CD4-positive, alpha-beta T cell treated with Interleukin-17A for 1 hour (primary cell): ENCODE measurements at regions not wholly inside any gene's neighbourhood (a gene's known extent, or its start where the extent isn't known, plus 50 kb on each side); places are given as distances from the start of the nearest gene placed in this dataset.

Source experiments
- DNase-seq: peaks from one replicate; pipeline ENCODE4 v3.0.0-alpha.2; 2020

- no peak for DNase-seq
Measured at GRCh38 chr18:42187611-42188380, 232.8 kb downstream of the PIK3C3 start.

DNA sequence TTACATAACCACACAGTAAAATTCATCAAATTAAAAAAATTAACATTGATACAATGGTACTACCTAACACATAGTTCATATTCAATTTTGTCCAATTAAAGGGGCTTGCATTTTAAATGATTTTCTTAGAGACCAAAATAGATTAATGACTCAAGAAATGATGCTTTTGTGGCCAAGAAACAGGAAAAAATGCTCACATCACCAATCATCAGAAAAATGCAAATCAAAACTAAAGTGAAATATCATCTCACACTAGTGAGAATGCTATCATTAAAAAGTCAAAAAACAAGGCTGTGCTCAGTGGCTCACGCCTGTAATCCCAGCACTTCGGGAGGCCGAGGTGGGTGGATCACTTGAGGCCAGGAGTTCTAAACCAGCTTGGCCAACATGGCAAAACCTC is 235.6 kb downstream of the PIK3C3 start:
- no peak for DNase-seq

DNA sequence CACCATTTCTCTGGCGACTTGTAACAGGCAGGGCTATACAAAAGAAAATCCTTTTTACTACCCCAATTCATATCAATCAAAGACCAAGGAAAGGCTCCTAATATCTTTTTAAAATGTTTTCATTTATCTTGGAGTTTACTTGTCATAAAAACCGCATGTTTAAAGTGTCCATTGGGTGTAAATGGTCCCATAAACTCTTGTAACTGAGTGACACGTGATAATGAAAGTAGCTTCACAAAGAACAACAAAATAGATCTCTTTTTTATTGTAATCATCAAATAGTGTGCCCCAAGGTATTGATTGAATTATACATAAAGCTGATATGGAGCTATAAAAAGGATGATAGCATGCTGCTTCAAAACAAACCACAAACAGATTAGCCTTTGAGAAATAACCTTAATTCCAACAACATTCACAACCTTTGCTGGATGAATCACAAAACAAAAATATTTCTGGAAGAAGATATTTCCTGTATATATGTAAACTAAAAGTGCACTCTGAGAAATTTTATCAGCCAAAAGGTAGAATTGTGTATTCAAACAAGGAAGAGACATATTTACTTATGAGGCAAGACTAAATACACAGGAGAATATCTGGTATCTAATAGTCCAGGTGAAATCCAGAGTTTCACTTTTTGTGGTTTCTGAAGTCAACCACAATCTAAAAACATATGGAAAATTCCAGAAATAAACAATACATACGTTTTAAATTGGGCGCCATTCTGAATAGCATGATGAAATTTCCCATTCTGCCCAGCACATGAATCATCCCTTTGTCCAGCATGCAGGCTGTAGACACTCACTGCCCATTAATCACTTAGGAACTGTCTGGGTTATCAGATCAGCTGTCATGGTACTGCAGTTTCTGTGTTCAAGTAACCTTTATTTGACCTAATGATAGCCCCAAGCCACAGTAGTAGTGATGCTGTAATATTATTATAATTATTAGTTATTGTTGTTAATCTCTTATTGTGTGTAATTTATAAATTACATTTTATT is 237.5 kb downstream of the PIK3C3 start:
- DNase-seq = no peak

DNA sequence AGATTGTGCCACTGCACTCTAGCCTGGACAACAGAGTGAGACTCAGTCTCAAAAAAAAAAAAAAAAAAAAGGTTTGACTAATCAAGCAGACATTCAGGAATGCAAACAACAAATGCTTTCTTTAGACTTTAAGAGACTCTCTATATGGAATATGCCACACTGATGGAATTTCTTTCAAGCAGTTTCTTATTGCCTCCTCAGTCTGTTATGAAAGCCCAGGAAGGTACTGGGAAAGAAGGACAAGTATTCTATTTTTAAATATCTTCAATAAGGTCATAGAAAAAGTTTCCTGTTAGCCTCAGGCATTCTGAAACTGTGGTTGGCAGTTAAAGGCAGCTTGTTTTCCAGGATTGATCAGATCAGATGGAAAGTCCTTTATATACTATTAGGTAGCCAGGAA is 241.6 kb downstream of the PIK3C3 start:
- DNase-seq = no peak

DNA sequence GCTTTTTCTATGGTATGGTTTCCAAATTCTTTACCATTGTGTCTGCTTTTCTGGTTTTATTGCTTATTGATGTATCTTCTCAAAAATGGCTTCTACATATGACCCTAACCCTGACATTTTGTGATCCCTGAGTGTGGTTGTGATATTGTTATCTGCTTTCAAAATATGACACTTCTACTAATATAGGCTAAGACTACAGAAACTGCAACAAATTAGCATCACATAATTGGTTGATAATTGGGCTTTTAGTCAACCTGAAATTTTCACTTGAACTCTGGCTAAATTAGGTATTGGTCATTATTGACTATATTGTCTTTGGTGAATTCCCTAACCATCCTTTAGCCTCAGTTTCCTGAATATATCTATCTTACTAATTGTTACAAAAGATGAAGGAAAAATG is 246.1 kb downstream of the PIK3C3 start:
- no peak for DNase-seq

GRCh38 chr18:42211201-42211600 is 256.2 kb downstream of the PIK3C3 start:
- no peak for DNase-seq

DNA sequence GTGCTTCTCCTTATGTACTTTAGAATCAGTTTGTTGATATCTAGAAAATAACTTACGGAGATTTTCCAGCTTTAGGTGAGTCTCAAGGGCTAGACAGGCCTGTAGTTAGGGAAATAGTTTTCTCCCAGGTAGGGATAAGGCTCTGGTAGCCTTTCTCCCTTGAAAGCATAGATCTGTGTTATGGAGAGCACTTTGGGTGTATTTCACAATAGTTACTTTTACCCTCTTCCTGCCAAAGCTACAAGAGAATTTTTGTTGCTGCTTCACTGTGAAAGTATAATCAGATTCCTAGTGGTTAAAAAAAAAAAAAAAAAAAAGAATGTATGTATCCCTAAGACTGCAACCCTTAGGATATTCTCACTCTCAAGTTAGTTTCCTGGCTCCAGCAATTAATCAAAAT is 267.5 kb downstream of the PIK3C3 start:
- DNase-seq = no peak

DNA sequence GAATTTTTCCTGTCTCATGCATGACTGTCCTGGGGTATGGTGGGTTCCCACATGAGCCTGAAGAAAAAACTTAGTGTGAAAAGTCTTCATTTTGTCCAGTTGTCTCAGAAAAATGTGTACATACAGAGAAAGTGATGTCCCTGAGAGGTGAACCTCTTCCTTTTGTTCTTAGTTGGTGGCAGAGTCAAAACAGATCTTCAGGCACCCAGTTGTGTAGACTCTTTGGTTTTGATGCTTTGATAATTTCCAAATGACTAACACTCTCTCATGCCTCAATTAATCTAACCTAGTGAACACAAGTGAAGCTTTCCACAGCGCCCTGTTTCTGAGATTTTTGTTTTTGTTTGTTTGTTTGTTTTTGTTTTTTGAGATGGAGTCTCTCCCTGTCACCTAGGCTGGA is 273.5 kb downstream of the PIK3C3 start:
- DNase-seq = no peak

GRCh38 chr18:42229211-42230210 is 274.5 kb downstream of the PIK3C3 start:
- no peak for DNase-seq

GRCh38 chr18:42230636-42231035 is 275.6 kb downstream of the PIK3C3 start:
- no peak for DNase-seq

GRCh38 chr18:42231284-42231683 is 276.2 kb downstream of the PIK3C3 start:
- DNase-seq = no peak

- DNase-seq = no peak
Measured at GRCh38 chr18:42231796-42232195, 276.8 kb downstream of the PIK3C3 start.

GRCh38 chr18:42233908-42234307 is 278.9 kb downstream of the PIK3C3 start:
- DNase-seq = no peak

DNA sequence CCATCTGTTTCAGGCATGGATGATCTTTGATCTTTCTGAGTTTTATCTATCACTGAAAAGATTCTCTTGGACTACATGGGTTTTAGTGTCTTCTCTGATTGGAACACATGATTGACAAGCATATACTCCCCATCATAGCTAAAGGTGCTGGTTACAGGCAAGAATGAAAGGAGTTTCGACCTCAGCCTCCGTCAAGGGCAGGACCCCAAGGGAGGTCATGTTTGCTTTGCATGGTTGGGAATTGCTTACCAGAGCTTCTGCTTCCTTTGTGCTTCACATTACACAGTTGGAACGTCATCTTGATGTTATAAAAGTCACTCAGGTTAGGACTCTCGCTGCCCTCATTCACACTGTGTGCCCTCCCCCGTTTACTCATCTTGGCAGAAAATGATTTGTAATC is 287.7 kb downstream of the PIK3C3 start:
- DNase-seq = no peak

DNA sequence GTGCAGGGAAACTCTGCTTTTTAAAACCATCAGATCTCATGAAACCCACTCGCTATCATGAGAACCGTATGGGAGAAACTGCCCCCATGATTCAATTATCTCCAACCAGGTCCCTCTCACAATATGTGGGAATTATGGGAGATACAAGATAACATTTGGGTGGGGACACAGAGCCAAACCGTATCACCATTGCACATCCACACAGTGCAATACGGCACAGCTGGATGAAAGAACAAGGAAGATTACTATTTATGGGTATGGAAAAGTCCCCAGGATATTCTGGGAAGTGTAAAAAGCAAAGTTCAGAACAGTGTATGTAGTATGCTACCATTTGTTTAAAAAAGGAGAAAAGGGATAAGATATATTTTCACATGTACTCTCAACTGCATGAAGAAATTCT is 290.1 kb downstream of the PIK3C3 start:
- no peak for DNase-seq

DNA sequence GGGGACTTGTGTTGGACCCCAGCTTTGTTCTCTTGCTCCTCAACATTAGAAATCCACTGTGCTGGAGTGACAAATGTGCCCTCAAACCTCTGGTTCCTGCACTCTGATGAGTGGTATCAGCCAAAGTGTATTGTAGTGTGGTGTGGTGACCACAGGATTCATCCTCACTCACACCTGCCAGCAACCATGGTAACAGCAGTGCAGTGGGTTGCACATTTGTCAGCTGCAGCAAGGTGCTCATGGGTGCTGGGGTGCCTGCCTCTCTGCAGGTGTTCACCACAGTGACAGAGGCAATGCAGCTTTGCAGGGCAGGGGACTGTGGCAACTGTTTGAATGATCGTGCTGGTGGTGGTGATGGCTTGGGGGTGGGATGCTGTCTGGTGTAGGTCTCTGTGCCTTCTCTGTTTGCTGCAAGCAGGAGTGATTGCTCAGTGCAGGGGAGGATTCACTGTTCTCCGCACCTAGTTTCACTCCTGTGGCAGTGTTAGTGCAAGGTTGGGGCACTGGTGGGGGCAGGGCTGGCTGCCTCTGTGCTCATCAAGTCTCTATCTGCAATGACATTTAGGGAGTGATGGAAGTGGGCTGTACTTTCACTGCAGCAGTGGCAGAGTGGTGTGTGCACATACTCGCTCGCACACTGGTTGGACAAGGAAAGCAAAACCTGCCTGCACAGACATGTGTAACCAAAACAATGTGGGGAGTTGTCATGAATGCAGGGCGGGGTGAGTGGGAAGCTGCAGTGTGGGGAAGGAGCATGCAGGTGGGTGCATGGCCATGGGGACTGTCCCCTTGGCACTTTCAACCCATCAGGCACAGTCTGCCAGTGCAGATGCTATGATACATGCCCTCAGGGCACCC is 301.1 kb downstream of the PIK3C3 start:
- DNase-seq = no peak

DNA sequence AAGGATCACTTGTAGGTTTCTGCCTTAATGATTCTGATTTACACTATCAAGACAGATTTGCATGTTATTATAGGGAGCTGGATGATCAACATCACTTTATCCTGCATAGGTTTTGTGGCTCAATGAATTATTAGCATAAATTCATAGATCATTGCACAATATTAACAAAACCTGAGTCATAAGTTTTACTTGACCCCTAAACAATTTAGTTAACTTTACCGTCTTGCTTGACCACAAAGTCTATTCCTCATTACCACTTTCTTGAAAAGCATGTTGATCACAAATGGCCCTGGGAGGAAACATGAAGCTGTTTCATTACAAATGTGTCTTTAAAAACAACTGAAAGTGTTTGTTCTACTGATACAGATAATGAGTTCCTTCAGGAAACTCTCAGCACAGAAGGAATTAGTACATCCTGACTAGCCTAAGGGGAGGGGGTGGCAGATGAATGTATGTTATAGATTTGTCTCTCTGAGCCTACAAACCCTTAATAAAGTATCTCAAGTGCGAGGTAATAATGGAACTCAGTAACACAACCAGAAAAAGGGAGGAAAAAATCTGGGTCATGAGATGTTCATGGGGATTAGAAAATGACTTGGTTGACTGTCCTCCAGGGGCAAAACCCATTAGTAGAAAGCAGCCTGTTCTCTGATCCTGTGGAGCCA is 303.4 kb downstream of the PIK3C3 start:
- DNase-seq = no peak

DNA sequence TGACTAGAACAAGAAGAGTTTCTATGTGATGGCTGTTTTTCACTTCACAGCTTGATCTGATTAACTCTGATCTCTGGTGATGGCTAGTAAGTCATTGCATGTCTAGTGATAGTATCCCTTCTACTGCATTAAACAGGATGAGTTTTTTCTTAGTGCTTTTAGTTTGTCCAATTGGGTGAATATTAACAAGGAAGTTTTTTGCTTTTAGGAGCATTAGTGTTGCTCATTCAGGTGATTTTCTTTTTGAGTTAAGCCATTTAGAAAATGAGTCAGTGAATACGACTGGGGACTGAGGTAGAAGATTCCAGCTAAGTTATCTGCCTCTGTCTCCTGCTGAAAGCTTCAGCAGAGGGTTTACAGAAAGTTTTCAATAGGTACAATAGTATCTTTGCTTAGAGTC is 306.7 kb downstream of the PIK3C3 start:
- no peak for DNase-seq

- DNase-seq = no peak
Measured at GRCh38 chr18:42264497-42264896, 309.5 kb downstream of the PIK3C3 start.

GRCh38 chr18:42268186-42268725 is 313.2 kb downstream of the PIK3C3 start:
- DNase-seq = no peak

- DNase-seq = no peak
Measured at GRCh38 chr18:42268798-42269197, 313.8 kb downstream of the PIK3C3 start.
